ENCODE measurements at regions not wholly inside any gene's neighbourhood (a gene's known extent, or its start where the extent isn't known, plus 50 kb on each side); places are given as distances from the start of the nearest gene placed in this dataset.

GRCh38 chr3:176807938-176808337 lies 389.3 kb downstream of the TBL1XR1 start:
- TF ChIP-seq CTCF (IDR thresholded peaks at IDR 0.05) (no peak), POLR2A (IDR thresholded peaks at IDR 0.05) (no peak)
